ENCODE measurements at regions not wholly inside any gene's neighbourhood (a gene's known extent, or its start where the extent isn't known, plus 50 kb on each side); places are given as distances from the start of the nearest gene placed in this dataset.

- TF ChIP-seq CTCF (IDR thresholded peaks at IDR 0.05; ENCODE audit: low read depth, low read length) (no peak), POLR2A (IDR thresholded peaks at IDR 0.05; ENCODE audit: extremely low read depth, insufficient read length) (no peak), MYC (IDR thresholded peaks at IDR 0.05; ENCODE audit: low read depth, low read length) (no peak), MAX (IDR thresholded peaks at IDR 0.05; ENCODE audit: low read depth, low read length) (no peak)
Measured at GRCh38 chr12:85588221-85588620, 248.0 kb downstream of the RASSF9 start.
